Right lobe of liver (tissue), 4 donors: ENCODE measurements at regions not wholly inside any gene's neighbourhood (a gene's known extent, or its start where the extent isn't known, plus 50 kb on each side); places are given as distances from the start of the nearest gene placed in this dataset.

Experiments used
- POLR2A ChIP-seq: fragments of 450-650 bp; IDR thresholded peaks from one replicate; pipeline ENCODE4 v1.6.1; 2017; ENCODE audit warnings: antibody characterized with exemption, mild to moderate bottlenecking
- TF ChIP-seq, protein P1 (sequence below), 4 donors: fragments of 200-600 bp in 3 of 4; fragments of 450-650 bp in 1 of 4; IDR thresholded peaks; one replicate each; pipeline versions ENCODE4 v1.5.1 to v1.8.0; 2016 to 2022; ENCODE audit warnings: antibody characterized with exemption in 4 of 4, mild to moderate bottlenecking in 2 of 4
- donor health status: DM: no; HTN: no; CAD: no.
- donor health status: DM: no; HTN: no; CAD: no.
- donor health status: DM: no; HTN: yes; CAD: no.

GRCh38 chr22:49543876-49544275, 283.8 kb downstream of the BRD1 start:
- TF ChIP-seq POLR2A, result no peak
- TF ChIP-seq, protein P1, sequence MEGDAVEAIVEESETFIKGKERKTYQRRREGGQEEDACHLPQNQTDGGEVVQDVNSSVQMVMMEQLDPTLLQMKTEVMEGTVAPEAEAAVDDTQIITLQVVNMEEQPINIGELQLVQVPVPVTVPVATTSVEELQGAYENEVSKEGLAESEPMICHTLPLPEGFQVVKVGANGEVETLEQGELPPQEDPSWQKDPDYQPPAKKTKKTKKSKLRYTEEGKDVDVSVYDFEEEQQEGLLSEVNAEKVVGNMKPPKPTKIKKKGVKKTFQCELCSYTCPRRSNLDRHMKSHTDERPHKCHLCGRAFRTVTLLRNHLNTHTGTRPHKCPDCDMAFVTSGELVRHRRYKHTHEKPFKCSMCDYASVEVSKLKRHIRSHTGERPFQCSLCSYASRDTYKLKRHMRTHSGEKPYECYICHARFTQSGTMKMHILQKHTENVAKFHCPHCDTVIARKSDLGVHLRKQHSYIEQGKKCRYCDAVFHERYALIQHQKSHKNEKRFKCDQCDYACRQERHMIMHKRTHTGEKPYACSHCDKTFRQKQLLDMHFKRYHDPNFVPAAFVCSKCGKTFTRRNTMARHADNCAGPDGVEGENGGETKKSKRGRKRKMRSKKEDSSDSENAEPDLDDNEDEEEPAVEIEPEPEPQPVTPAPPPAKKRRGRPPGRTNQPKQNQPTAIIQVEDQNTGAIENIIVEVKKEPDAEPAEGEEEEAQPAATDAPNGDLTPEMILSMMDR (IDR thresholded peaks at IDR 0.05), result no peak
